Renal cortex interstitium (tissue), 11 donors: ENCODE measurements at regions not wholly inside any gene's neighbourhood (a gene's known extent, or its start where the extent isn't known, plus 50 kb on each side); places are given as distances from the start of the nearest gene placed in this dataset.
"Not testable (repeated sequence)": the region's sequence is repeated elsewhere in the genome, so short reads cannot be mapped to it uniquely, and the experiment has no call there.

ENCODE experiments used
- DNase-seq, 11 donors: peaks; one replicate each; pipeline ENCODE4 v3.0.0-alpha.2; 2013; ENCODE audit warnings: low read depth in 9 of 11, low spot score in 4 of 11; ENCODE audit errors: extremely low read depth in 1 of 11

GRCh38 chr2:83104202-83104601, 1354.9 kb downstream of the SUCLG1 start:
- no peak for DNase-seq

GRCh38 chr2:83103613-83104012, 1355.5 kb downstream of the SUCLG1 start:
- no peak for DNase-seq

- DNase-seq = not testable (repeated sequence)
These were observed 1370.0 kb downstream of the SUCLG1 start for GRCh38 chr2:83089051-83089450.

- no peak for DNase-seq
These were observed 1373.2 kb downstream of the SUCLG1 start for GRCh38 chr2:83085869-83086268.

- DNase-seq = peak; percentile 13 to 66 (median 43)
These were observed 1377.0 kb downstream of the SUCLG1 start for GRCh38 chr2:83081826-83082690.

- no peak for DNase-seq
These were observed 1380.1 kb downstream of the SUCLG1 start for GRCh38 chr2:83079007-83079406.

- no peak for DNase-seq
These were observed 1386.3 kb downstream of the SUCLG1 start for GRCh38 chr2:83072767-83073166.

GRCh38 chr2:83071914-83072313, 1387.2 kb downstream of the SUCLG1 start:
- DNase-seq = no peak

- DNase-seq = no peak
These were observed 1387.7 kb downstream of the SUCLG1 start for GRCh38 chr2:83071352-83071751.

GRCh38 chr2:83069724-83070123, 1389.4 kb downstream of the SUCLG1 start:
- DNase-seq = peak in 1 of 11 donors; percentile 14

- no peak for DNase-seq
These were observed 1390.4 kb downstream of the SUCLG1 start for GRCh38 chr2:83068714-83069113.

GRCh38 chr2:83067947-83068346, 1391.1 kb downstream of the SUCLG1 start:
- DNase-seq = no peak

GRCh38 chr2:83063933-83064332, 1395.1 kb downstream of the SUCLG1 start:
- DNase-seq = no peak

GRCh38 chr2:83063511-83063910, 1395.6 kb downstream of the SUCLG1 start:
- no peak for DNase-seq

GRCh38 chr2:83058683-83059082, 1400.4 kb downstream of the SUCLG1 start:
- DNase-seq = no peak

- DNase-seq = peak in 8 of 11 donors; percentile 2 to 27 (median 8)
These were observed 1403.6 kb downstream of the SUCLG1 start for GRCh38 chr2:83055376-83056010.

- DNase-seq = no peak
These were observed 1404.3 kb downstream of the SUCLG1 start for GRCh38 chr2:83054751-83055150.

GRCh38 chr2:83051538-83052170, 1407.4 kb downstream of the SUCLG1 start:
- DNase-seq = no peak

- DNase-seq = no peak
These were observed 1417.0 kb downstream of the SUCLG1 start for GRCh38 chr2:83042053-83042452.

GRCh38 chr2:83022631-83023210, 1436.4 kb downstream of the SUCLG1 start:
- DNase-seq = no peak
